ENCODE measurements at regions not wholly inside any gene's neighbourhood (a gene's known extent, or its start where the extent isn't known, plus 50 kb on each side); places are given as distances from the start of the nearest gene placed in this dataset.

DNA sequence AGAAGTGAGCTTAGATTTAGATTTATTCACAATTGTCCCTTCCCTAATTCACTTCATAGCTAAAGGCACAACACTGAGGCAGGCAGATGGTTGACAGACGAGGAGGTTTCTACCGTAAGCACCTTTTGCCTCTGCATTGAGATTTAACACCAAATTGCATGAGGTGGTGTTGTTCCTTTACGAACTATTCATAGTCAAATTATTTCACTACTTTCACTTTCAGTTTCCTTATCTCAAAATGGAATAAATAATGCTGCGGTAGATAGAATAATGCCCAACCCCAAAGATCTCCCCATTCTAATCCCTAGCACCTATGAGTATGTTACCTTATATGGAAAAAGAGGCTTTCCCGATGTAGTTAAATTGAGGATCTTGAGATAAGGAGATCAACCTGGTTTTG is 58.9 kb upstream of the LINC00305 start:
- in situ Hi-C loops (cut with MboI) (no loop called here), intact Hi-C loops (cut with micrococcal nuclease) (no loop called here)
- no peak for DNase-seq (ENCODE audit: extremely low read depth in 1 of 4, low spot score in 3 of 4)
- Histone ChIP-seq H3K9ac (ENCODE audit: insufficient read depth in 1 of 2, low read depth in 2 of 2, low read length in 2 of 2) (no peak overlapping the region), H3K36me3 (ENCODE audit: control insufficient read depth, insufficient read depth, low read length) (no peaks in the 10 kb centered on the region), H3K4me1 (replicated peaks in 1 of 2; ENCODE audit: control insufficient read depth in 2 of 2, insufficient read depth in 2 of 2, low read length in 2 of 2) (no peaks in the 10 kb centered on the region), H3K9me1 (ENCODE audit: control insufficient read depth, insufficient read depth, low read length) (no peaks in the 10 kb centered on the region), H3K4me2 (ENCODE audit: insufficient read depth, low read length) (no peak overlapping the region), H2AFZ (ENCODE audit: low read depth, low read length) (no peak overlapping the region), H3K27me3 (ENCODE audit: control insufficient read depth in 2 of 2, insufficient read depth in 2 of 2, low read length in 2 of 2) (no peaks in the 10 kb centered on the region), H3K79me2 (ENCODE audit: control insufficient read depth, insufficient read depth, low read length) (no peaks in the 10 kb centered on the region), H4K20me1 (replicated peaks; ENCODE audit: control insufficient read depth, insufficient read depth, low read length) (no peaks in the 10 kb centered on the region), H3K4me3 (no peak overlapping the region), H3K9me3 (replicated peaks; ENCODE audit: control insufficient read depth, insufficient read depth, low read depth, low read length) (no peaks in the 10 kb centered on the region), H3K27ac (ENCODE audit: extremely low read depth, low read depth, low read length) (no peak overlapping the region)
- no peak for ATAC-seq
- BruUV-seq (replicated peaks) = no TSS peak
- ChIA-PET POLR2A (no interaction called here), CTCF (ENCODE audit: low intra/inter-chr PET ratio) (no interaction called here)
- TF ChIP-seq MED1 (CRISPR knock-in tag; IDR thresholded peaks at IDR 0.05; ENCODE audit: borderline replicate concordance) (no peak), ZNF551 (CRISPR knock-in tag; IDR thresholded peaks at IDR 0.05) (no peak), CREM (IDR thresholded peaks at IDR 0.05; ENCODE audit: low read depth) (no peak), ELF2 (CRISPR knock-in tag; IDR thresholded peaks at IDR 0.05) (no peak), ZNF699 (CRISPR knock-in tag; IDR thresholded peaks at IDR 0.05; ENCODE audit: insufficient replicate concordance) (no peak), ARID3A (IDR thresholded peaks at IDR 0.05; ENCODE audit: borderline replicate concordance, low read depth, low read length) (no peak), SMARCA5 (IDR thresholded peaks at IDR 0.05) (no peak), MTA1 (IDR thresholded peaks at IDR 0.05; ENCODE audit: borderline replicate concordance) (no peak)
- TF ChIP-seq, protein P1, sequence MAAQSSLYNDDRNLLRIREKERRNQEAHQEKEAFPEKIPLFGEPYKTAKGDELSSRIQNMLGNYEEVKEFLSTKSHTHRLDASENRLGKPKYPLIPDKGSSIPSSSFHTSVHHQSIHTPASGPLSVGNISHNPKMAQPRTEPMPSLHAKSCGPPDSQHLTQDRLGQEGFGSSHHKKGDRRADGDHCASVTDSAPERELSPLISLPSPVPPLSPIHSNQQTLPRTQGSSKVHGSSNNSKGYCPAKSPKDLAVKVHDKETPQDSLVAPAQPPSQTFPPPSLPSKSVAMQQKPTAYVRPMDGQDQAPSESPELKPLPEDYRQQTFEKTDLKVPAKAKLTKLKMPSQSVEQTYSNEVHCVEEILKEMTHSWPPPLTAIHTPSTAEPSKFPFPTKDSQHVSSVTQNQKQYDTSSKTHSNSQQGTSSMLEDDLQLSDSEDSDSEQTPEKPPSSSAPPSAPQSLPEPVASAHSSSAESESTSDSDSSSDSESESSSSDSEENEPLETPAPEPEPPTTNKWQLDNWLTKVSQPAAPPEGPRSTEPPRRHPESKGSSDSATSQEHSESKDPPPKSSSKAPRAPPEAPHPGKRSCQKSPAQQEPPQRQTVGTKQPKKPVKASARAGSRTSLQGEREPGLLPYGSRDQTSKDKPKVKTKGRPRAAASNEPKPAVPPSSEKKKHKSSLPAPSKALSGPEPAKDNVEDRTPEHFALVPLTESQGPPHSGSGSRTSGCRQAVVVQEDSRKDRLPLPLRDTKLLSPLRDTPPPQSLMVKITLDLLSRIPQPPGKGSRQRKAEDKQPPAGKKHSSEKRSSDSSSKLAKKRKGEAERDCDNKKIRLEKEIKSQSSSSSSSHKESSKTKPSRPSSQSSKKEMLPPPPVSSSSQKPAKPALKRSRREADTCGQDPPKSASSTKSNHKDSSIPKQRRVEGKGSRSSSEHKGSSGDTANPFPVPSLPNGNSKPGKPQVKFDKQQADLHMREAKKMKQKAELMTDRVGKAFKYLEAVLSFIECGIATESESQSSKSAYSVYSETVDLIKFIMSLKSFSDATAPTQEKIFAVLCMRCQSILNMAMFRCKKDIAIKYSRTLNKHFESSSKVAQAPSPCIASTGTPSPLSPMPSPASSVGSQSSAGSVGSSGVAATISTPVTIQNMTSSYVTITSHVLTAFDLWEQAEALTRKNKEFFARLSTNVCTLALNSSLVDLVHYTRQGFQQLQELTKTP (IDR thresholded peaks at IDR 0.05; ENCODE audit: low read depth in 1 of 2, partially characterized antibody in 2 of 2) = no peak
- TF ChIP-seq, protein P2, sequence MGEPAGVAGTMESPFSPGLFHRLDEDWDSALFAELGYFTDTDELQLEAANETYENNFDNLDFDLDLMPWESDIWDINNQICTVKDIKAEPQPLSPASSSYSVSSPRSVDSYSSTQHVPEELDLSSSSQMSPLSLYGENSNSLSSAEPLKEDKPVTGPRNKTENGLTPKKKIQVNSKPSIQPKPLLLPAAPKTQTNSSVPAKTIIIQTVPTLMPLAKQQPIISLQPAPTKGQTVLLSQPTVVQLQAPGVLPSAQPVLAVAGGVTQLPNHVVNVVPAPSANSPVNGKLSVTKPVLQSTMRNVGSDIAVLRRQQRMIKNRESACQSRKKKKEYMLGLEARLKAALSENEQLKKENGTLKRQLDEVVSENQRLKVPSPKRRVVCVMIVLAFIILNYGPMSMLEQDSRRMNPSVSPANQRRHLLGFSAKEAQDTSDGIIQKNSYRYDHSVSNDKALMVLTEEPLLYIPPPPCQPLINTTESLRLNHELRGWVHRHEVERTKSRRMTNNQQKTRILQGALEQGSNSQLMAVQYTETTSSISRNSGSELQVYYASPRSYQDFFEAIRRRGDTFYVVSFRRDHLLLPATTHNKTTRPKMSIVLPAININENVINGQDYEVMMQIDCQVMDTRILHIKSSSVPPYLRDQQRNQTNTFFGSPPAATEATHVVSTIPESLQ (CRISPR knock-in tag; IDR thresholded peaks at IDR 0.05) = no peak
- TF ChIP-seq, protein P3, sequence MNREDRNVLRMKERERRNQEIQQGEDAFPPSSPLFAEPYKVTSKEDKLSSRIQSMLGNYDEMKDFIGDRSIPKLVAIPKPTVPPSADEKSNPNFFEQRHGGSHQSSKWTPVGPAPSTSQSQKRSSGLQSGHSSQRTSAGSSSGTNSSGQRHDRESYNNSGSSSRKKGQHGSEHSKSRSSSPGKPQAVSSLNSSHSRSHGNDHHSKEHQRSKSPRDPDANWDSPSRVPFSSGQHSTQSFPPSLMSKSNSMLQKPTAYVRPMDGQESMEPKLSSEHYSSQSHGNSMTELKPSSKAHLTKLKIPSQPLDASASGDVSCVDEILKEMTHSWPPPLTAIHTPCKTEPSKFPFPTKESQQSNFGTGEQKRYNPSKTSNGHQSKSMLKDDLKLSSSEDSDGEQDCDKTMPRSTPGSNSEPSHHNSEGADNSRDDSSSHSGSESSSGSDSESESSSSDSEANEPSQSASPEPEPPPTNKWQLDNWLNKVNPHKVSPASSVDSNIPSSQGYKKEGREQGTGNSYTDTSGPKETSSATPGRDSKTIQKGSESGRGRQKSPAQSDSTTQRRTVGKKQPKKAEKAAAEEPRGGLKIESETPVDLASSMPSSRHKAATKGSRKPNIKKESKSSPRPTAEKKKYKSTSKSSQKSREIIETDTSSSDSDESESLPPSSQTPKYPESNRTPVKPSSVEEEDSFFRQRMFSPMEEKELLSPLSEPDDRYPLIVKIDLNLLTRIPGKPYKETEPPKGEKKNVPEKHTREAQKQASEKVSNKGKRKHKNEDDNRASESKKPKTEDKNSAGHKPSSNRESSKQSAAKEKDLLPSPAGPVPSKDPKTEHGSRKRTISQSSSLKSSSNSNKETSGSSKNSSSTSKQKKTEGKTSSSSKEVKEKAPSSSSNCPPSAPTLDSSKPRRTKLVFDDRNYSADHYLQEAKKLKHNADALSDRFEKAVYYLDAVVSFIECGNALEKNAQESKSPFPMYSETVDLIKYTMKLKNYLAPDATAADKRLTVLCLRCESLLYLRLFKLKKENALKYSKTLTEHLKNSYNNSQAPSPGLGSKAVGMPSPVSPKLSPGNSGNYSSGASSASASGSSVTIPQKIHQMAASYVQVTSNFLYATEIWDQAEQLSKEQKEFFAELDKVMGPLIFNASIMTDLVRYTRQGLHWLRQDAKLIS (CRISPR knock-in tag; IDR thresholded peaks at IDR 0.05) = no peak
- FAIRE-seq = no peak
- whole genome bisulfite sequencing (ENCODE audit: insufficient coverage, low coverage, missing lambda C conversion rate) = 0% methylated on average over 4 of the region's 5 CpGs

Measured in K562 (cell line).